HG02798 (cell line): ENCODE measurements at regions not wholly inside any gene's neighbourhood (a gene's known extent, or its start where the extent isn't known, plus 50 kb on each side); places are given as distances from the start of the nearest gene placed in this dataset.

ENCODE experiments used
- ATAC-seq: cut with Tn5 transposase; IDR thresholded peaks from one replicate; pipeline ENCODE4 v1.9.1; 2021; ENCODE audit warnings: mild to moderate bottlenecking; ENCODE audit not compliant: unreplicated experiment, poor library complexity

- no peak for ATAC-seq
These were observed 89.6 kb upstream of the ARPP21 start for GRCh38 chr3:35549690-35550089.

- ATAC-seq = no peak
These were observed 77.2 kb upstream of the ARPP21 start for GRCh38 chr3:35562141-35562540.

- ATAC-seq = no peak
These were observed 74.3 kb upstream of the ARPP21 start for GRCh38 chr3:35565048-35565447.
